Liver (tissue), 3 donors: ENCODE measurements at regions not wholly inside any gene's neighbourhood (a gene's known extent, or its start where the extent isn't known, plus 50 kb on each side); places are given as distances from the start of the nearest gene placed in this dataset.
"Not testable (repeated sequence)": the region's sequence is repeated elsewhere in the genome, so short reads cannot be mapped to it uniquely, and the experiment has no call there.

Experiments
- GABPA ChIP-seq, 2 donors: IDR thresholded peaks in 1 of 2; conservative IDR thresholded peaks in 1 of 2; 2 replicates each; pipeline ENCODE4 v1.6.1; 2016; ENCODE audit warnings: antibody characterized with exemption in 2 of 2, mild to moderate bottlenecking in 1 of 2, moderate library complexity in 1 of 2
- HNF4G ChIP-seq: IDR thresholded peaks from 2 replicates; pipeline ENCODE4 v1.6.1; 2016; ENCODE audit warnings: antibody characterized with exemption
- JUND ChIP-seq, 2 donors: IDR thresholded peaks; 2 replicates each; pipeline ENCODE4 v1.6.1; 2016; ENCODE audit warnings: antibody characterized with exemption in 2 of 2
- YY1 ChIP-seq: IDR thresholded peaks from 2 replicates; pipeline ENCODE4 v1.6.1; 2016; ENCODE audit warnings: antibody characterized with exemption, mild to moderate bottlenecking
- TF ChIP-seq, protein P1 (sequence below): fragments of 150-350 bp; IDR thresholded peaks from 2 replicates; pipeline ENCODE4 v1.5.1; 2017; ENCODE audit warnings: improper control_type of control experiment, low read depth, low read length; ENCODE audit not compliant: missing input control
- TF ChIP-seq, protein P2 (sequence below): IDR thresholded peaks from 2 replicates; pipeline ENCODE4 v1.6.1; 2016; ENCODE audit warnings: antibody characterized with exemption
- TF ChIP-seq, protein P3 (sequence below): IDR thresholded peaks from 2 replicates; pipeline ENCODE4 v1.6.1; 2016; ENCODE audit warnings: antibody characterized with exemption, mild to moderate bottlenecking
- TF ChIP-seq, protein P4 (sequence below): IDR thresholded peaks from 2 replicates; pipeline ENCODE4 v1.6.1; 2016; ENCODE audit warnings: antibody characterized with exemption
- donor health status: healthy.
- donor health status: healthy.

DNA sequence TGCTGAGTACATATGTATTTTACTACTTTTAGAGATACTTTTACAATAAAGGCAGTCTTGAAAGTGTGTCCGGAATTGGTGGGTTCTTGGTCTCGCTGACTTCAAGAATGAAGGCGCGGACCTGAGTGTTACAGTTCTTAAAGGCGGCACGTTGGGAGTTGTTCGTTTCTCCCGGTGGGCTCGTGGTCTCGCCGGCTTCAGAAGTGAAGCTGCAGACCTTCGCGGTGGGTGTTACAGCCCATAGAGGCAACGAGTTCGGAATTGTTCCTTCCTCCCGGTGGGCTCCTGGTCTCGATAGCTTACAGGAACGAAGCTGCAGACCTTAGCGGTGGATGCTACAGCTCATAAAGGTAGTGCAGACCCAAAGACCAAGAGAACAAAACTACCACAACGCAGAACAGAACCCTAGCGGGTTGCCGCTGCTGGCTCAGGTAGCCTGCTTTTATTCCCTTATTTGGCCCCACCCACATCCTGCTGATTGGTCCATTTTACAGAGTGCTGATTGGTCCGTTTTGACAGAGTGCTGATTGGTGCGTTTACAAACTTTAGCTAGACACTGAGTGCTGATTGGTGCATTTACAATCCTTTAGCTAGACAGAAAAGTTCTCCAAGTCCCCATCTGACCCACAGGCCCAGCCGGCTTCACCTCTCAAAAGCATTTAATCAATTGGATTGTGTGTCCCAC is 79.6 kb upstream of the KMT2C start:
- not testable (repeated sequence) for TF ChIP-seq HNF4G; YY1; JUND (IDR thresholded peaks at IDR 0.05); GABPA (IDR thresholded peaks at IDR 0.05 in 1 of 2, conservative IDR thresholded peaks at IDR 0.05 in 1 of 2)
- TF ChIP-seq, protein P1, sequence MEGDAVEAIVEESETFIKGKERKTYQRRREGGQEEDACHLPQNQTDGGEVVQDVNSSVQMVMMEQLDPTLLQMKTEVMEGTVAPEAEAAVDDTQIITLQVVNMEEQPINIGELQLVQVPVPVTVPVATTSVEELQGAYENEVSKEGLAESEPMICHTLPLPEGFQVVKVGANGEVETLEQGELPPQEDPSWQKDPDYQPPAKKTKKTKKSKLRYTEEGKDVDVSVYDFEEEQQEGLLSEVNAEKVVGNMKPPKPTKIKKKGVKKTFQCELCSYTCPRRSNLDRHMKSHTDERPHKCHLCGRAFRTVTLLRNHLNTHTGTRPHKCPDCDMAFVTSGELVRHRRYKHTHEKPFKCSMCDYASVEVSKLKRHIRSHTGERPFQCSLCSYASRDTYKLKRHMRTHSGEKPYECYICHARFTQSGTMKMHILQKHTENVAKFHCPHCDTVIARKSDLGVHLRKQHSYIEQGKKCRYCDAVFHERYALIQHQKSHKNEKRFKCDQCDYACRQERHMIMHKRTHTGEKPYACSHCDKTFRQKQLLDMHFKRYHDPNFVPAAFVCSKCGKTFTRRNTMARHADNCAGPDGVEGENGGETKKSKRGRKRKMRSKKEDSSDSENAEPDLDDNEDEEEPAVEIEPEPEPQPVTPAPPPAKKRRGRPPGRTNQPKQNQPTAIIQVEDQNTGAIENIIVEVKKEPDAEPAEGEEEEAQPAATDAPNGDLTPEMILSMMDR: not testable (repeated sequence)
- TF ChIP-seq, protein P2, sequence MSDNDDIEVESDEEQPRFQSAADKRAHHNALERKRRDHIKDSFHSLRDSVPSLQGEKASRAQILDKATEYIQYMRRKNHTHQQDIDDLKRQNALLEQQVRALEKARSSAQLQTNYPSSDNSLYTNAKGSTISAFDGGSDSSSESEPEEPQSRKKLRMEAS: not testable (repeated sequence)
- TF ChIP-seq, protein P3, sequence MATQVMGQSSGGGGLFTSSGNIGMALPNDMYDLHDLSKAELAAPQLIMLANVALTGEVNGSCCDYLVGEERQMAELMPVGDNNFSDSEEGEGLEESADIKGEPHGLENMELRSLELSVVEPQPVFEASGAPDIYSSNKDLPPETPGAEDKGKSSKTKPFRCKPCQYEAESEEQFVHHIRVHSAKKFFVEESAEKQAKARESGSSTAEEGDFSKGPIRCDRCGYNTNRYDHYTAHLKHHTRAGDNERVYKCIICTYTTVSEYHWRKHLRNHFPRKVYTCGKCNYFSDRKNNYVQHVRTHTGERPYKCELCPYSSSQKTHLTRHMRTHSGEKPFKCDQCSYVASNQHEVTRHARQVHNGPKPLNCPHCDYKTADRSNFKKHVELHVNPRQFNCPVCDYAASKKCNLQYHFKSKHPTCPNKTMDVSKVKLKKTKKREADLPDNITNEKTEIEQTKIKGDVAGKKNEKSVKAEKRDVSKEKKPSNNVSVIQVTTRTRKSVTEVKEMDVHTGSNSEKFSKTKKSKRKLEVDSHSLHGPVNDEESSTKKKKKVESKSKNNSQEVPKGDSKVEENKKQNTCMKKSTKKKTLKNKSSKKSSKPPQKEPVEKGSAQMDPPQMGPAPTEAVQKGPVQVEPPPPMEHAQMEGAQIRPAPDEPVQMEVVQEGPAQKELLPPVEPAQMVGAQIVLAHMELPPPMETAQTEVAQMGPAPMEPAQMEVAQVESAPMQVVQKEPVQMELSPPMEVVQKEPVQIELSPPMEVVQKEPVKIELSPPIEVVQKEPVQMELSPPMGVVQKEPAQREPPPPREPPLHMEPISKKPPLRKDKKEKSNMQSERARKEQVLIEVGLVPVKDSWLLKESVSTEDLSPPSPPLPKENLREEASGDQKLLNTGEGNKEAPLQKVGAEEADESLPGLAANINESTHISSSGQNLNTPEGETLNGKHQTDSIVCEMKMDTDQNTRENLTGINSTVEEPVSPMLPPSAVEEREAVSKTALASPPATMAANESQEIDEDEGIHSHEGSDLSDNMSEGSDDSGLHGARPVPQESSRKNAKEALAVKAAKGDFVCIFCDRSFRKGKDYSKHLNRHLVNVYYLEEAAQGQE: not testable (repeated sequence)
- TF ChIP-seq, protein P4, sequence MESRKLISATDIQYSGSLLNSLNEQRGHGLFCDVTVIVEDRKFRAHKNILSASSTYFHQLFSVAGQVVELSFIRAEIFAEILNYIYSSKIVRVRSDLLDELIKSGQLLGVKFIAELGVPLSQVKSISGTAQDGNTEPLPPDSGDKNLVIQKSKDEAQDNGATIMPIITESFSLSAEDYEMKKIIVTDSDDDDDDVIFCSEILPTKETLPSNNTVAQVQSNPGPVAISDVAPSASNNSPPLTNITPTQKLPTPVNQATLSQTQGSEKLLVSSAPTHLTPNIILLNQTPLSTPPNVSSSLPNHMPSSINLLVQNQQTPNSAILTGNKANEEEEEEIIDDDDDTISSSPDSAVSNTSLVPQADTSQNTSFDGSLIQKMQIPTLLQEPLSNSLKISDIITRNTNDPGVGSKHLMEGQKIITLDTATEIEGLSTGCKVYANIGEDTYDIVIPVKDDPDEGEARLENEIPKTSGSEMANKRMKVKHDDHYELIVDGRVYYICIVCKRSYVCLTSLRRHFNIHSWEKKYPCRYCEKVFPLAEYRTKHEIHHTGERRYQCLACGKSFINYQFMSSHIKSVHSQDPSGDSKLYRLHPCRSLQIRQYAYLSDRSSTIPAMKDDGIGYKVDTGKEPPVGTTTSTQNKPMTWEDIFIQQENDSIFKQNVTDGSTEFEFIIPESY: not testable (repeated sequence)
